Panc1 (cell line): ENCODE measurements at regions not wholly inside any gene's neighbourhood (a gene's known extent, or its start where the extent isn't known, plus 50 kb on each side); places are given as distances from the start of the nearest gene placed in this dataset.

Experiments used
- CTCF ChIP-seq: fragments of 450-650 bp; IDR thresholded peaks from 2 replicates; pipeline ENCODE4 v1.5.1; 2017; ENCODE audit warnings: mild to moderate bottlenecking
- REST ChIP-seq, 2 experiments: IDR thresholded peaks; 2 replicates each; pipeline ENCODE4 v1.6.1; 2011 to 2012; ENCODE audit warnings: low read depth in 2 of 2, control low read depth in 1 of 2, low read length in 1 of 2, mild to moderate bottlenecking in 1 of 2, moderate library complexity in 1 of 2; ENCODE audit not compliant: insufficient read depth in 1 of 2
- SIN3A ChIP-seq: IDR thresholded peaks from 2 replicates; pipeline ENCODE4 v1.6.1; 2012; ENCODE audit warnings: low read depth, mild to moderate bottlenecking, low read length, moderate library complexity, borderline replicate concordance; ENCODE audit not compliant: insufficient read depth

- no peak for TF ChIP-seq CTCF
- no peak for TF ChIP-seq SIN3A
- no peak for TF ChIP-seq REST (IDR thresholded peaks at IDR 0.05; ENCODE audit: insufficient read depth in 1 of 2, low read depth in 2 of 2, low read length in 1 of 2)
Observed at GRCh38 chr19:32032561-32032960, 312.8 kb upstream of the ZNF507 start.
